DND-41 (cell line): ENCODE measurements at regions not wholly inside any gene's neighbourhood (a gene's known extent, or its start where the extent isn't known, plus 50 kb on each side); places are given as distances from the start of the nearest gene placed in this dataset.

Source experiments
- ATAC-seq: fragments of 200-7000 bp; cut with Tn5 transposase; 3 replicates; pipeline ENCODE4 v1.9.1; 2021; ENCODE audit warnings: low read depth; ENCODE audit not compliant: insufficient read depth
- DNase-seq: peaks from one replicate; pipeline ENCODE4 v3.0.0-alpha.2; 2020
- H2AFZ ChIP-seq: 2 replicates; pipeline ENCODE4 v1.6.0; 2012; ENCODE audit warnings: low read depth, low read length
- H3K27ac ChIP-seq: 2 replicates; pipeline ENCODE4 v1.5.1; 2012; ENCODE audit warnings: low read length, inconsistent platforms
- H3K27me3 ChIP-seq: fragments of 200-600 bp; sonication (generic); 2 replicates; pipeline ENCODE4 v1.6.0; 2012; ENCODE audit warnings: low read length, mild to moderate bottlenecking, inconsistent platforms; ENCODE audit not compliant: insufficient read depth, poor library complexity
- H3K36me3 ChIP-seq: 2 replicates; pipeline ENCODE4 v1.5.1; 2012; ENCODE audit warnings: low read length, inconsistent platforms; ENCODE audit not compliant: insufficient read depth
- H3K4me1 ChIP-seq: 2 replicates; pipeline ENCODE4 v1.5.1; 2012; ENCODE audit warnings: mild to moderate bottlenecking, low read length; ENCODE audit not compliant: insufficient read depth
- H3K4me2 ChIP-seq: 2 replicates; pipeline ENCODE4 v1.6.0; 2012; ENCODE audit warnings: mild to moderate bottlenecking, moderate library complexity, low read length, inconsistent platforms; ENCODE audit not compliant: insufficient read depth
- H3K4me3 ChIP-seq, 2 experiments: fragments of 200-600 bp in 1 of 2; shearing (Covaris generic) in 1 of 2; 2 replicates each; pipeline ENCODE4 v1.5.1; 2012 to 2016; ENCODE audit warnings: inconsistent platforms in 2 of 2, low read length in 2 of 2, mild to moderate bottlenecking in 2 of 2, low read depth in 1 of 2, moderate library complexity in 1 of 2
- H3K79me2 ChIP-seq: 2 replicates; pipeline ENCODE4 v1.6.0; 2012; ENCODE audit warnings: low read length, inconsistent platforms; ENCODE audit not compliant: insufficient read depth
- H3K9ac ChIP-seq: 2 replicates; pipeline ENCODE4 v1.6.0; 2012; ENCODE audit warnings: low read depth, mild to moderate bottlenecking, inconsistent platforms, low read length, moderate library complexity
- H3K9me3 ChIP-seq: 2 replicates; pipeline ENCODE4 v1.5.1; 2012; ENCODE audit warnings: low read length, moderate library complexity, mild to moderate bottlenecking, inconsistent platforms; ENCODE audit not compliant: insufficient read depth, severe bottlenecking
- H4K20me1 ChIP-seq: 2 replicates; pipeline ENCODE4 v1.6.0; 2012; ENCODE audit warnings: low read length; ENCODE audit not compliant: insufficient read depth
- EZH2 ChIP-seq: IDR thresholded peaks from 3 replicates; pipeline ENCODE4 v1.6.1; 2012; ENCODE audit warnings: borderline replicate concordance, low read depth, mild to moderate bottlenecking, moderate library complexity, low read length, inconsistent platforms; ENCODE audit not compliant: severe bottlenecking
- TF ChIP-seq, protein P1 (sequence below): IDR thresholded peaks from 2 replicates; pipeline ENCODE4 v1.5.1; 2012; ENCODE audit warnings: borderline replicate concordance, low read length, moderate library complexity, mild to moderate bottlenecking; ENCODE audit not compliant: poor library complexity, severe bottlenecking; ENCODE audit errors: extremely low read depth

DNA sequence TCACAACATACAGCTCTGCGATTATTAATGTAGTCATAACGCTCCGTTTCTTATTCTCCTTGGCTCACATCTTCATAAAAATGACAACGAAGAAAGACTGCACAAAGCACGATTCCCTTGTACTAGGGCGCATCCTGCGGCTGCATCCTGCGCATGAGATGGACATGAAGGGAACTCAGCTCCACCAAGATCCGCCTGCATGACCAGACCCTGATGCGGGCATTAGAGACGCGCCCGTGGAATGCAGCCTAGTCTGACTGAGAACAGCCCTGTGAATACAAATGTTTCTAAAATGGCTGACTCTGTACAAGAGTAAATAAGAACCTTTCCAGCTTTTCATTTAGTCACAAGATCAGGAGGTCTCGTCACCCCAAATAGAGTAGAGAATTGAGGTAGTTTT, 422.2 kb downstream of the NOVA1 start:
- ATAC-seq = no peak
- Histone ChIP-seq H3K4me3 (no peak overlapping the region), H3K79me2 (no peaks in the 10 kb centered on the region), H4K20me1 (no peaks in the 10 kb centered on the region), H3K9ac (no peak overlapping the region), H3K27me3 (no peaks in the 10 kb centered on the region), H3K4me1 (no peaks in the 10 kb centered on the region), H3K27ac (no peak overlapping the region), H3K9me3 (no peaks in the 10 kb centered on the region), H3K4me2 (no peak overlapping the region), H2AFZ (no peak overlapping the region), H3K36me3 (no peaks in the 10 kb centered on the region)
- no peak for TF ChIP-seq EZH2
- DNase-seq = no peak

DNA sequence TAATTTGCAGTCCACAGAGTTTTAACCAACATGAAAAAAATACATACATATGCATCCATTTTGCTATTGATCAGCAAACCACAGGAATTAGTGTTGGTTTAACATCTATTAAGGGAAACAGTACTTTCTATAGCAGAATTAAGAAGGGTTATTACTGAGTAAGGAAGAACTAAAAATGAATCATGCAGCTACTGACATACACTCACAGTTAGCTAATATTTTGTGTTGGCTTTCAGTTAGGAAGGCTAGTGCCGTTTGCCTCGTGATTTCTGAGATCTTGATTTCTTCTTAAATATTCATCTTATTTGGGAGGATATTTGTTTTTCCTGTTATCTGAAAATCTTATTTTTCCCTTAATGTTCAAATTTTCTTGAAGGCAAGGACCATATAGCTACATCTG, 423.4 kb downstream of the NOVA1 start:
- Histone ChIP-seq H3K27me3 (no peaks in the 10 kb centered on the region), H3K9me3 (no peaks in the 10 kb centered on the region), H3K79me2 (no peaks in the 10 kb centered on the region), H3K36me3 (no peaks in the 10 kb centered on the region), H4K20me1 (no peaks in the 10 kb centered on the region), H3K4me2 (no peak overlapping the region), H3K27ac (no peak overlapping the region), H3K4me3 (no peak overlapping the region), H2AFZ (no peak overlapping the region), H3K4me1 (no peaks in the 10 kb centered on the region), H3K9ac (no peak overlapping the region)
- TF ChIP-seq EZH2 = no peak
- TF ChIP-seq, protein P1, sequence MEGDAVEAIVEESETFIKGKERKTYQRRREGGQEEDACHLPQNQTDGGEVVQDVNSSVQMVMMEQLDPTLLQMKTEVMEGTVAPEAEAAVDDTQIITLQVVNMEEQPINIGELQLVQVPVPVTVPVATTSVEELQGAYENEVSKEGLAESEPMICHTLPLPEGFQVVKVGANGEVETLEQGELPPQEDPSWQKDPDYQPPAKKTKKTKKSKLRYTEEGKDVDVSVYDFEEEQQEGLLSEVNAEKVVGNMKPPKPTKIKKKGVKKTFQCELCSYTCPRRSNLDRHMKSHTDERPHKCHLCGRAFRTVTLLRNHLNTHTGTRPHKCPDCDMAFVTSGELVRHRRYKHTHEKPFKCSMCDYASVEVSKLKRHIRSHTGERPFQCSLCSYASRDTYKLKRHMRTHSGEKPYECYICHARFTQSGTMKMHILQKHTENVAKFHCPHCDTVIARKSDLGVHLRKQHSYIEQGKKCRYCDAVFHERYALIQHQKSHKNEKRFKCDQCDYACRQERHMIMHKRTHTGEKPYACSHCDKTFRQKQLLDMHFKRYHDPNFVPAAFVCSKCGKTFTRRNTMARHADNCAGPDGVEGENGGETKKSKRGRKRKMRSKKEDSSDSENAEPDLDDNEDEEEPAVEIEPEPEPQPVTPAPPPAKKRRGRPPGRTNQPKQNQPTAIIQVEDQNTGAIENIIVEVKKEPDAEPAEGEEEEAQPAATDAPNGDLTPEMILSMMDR = no peak
- DNase-seq = no peak
- ATAC-seq = no peak

DNA sequence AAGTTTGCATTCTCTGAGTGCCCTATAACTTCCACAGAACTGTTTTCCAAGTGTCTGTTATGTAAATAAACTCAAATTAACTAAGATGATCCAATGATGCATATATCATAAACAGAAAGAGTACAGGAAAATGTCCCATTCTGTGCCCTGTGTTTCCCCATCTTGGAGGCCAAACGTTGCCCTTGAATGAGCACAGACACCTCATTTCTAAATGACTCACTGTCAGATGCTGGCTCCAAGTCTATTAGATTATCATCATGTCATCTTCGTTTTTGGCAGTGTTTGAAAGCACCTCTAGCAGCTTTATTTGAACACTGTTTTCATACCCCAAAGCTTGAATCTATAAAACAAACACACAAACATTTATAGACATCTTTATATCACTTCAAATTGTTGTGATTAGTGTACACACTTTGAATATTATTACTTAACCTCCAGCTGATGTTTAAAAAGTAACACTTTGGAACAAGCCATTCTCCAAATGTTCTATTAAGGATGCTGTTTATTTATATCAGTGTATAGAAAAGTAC, 424.2 kb downstream of the NOVA1 start:
- Histone ChIP-seq H3K4me3 (no peak overlapping the region), H2AFZ (no peak overlapping the region), H3K79me2 (no peaks in the 10 kb centered on the region), H3K4me2 (no peak overlapping the region), H3K27ac (no peak overlapping the region), H3K36me3 (no peaks in the 10 kb centered on the region), H3K27me3 (no peaks in the 10 kb centered on the region), H4K20me1 (no peaks in the 10 kb centered on the region), H3K4me1 (no peaks in the 10 kb centered on the region), H3K9ac (no peak overlapping the region), H3K9me3 (no peaks in the 10 kb centered on the region)
- no peak for ATAC-seq
- TF ChIP-seq, protein P1 = no peak
- no peak for TF ChIP-seq EZH2
- DNase-seq = no peak

DNA sequence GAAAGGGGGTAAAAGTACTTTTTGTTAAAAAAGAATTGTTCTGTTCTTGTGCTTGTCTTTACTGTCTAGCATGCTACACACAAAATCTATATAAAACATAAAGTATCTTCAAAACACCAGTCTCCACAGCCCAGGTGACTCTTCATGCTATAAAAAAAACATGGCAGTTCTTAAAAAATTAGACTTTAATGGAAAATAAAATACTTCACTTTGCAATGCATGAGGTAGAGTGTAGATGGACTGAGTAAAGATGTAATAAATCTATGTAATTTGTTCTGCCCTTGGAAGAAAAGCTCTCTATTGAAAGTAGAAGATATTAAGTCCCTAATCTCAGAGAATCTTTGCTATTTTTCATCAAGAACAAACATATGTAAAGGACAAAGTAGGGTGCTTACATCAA, 425.4 kb downstream of the NOVA1 start:
- no peak overlapping the region for H3K27ac ChIP-seq
- TF ChIP-seq, protein P1 = no peak
- TF ChIP-seq EZH2 = no peak
- H2AFZ ChIP-seq = no peak overlapping the region
- H3K9ac ChIP-seq = no peak overlapping the region
- no peaks in the 10 kb centered on the region for H3K27me3 ChIP-seq
- H4K20me1 ChIP-seq = no peaks in the 10 kb centered on the region
- H3K4me2 ChIP-seq = no peak overlapping the region
- H3K79me2 ChIP-seq = no peaks in the 10 kb centered on the region
- H3K36me3 ChIP-seq = no peaks in the 10 kb centered on the region
- no peak overlapping the region for H3K4me3 ChIP-seq
- DNase-seq = no peak
- H3K9me3 ChIP-seq = no peaks in the 10 kb centered on the region
- no peak for ATAC-seq
- H3K4me1 ChIP-seq = no peaks in the 10 kb centered on the region
